GM21515 (cell line): ENCODE measurements at regions not wholly inside any gene's neighbourhood (a gene's known extent, or its start where the extent isn't known, plus 50 kb on each side); places are given as distances from the start of the nearest gene placed in this dataset.
"Not testable (repeated sequence)": the region's sequence is repeated elsewhere in the genome, so short reads cannot be mapped to it uniquely, and the experiment has no call there.

Source experiments
- ATAC-seq: cut with Tn5 transposase; IDR thresholded peaks from one replicate; pipeline ENCODE4 v1.9.1; 2021; ENCODE audit not compliant: unreplicated experiment

- ATAC-seq, result no peak
Measured at GRCh38 chr5:45893309-45893708, 197.1 kb upstream of the HCN1 start.

GRCh38 chr5:45890441-45891080 lies 194.4 kb upstream of the HCN1 start:
- not testable (repeated sequence) for ATAC-seq

GRCh38 chr5:45862763-45863162 lies 166.6 kb upstream of the HCN1 start:
- ATAC-seq, result no peak

GRCh38 chr5:45847877-45848276 lies 151.7 kb upstream of the HCN1 start:
- ATAC-seq, result no peak

GRCh38 chr5:45826055-45826454 lies 129.9 kb upstream of the HCN1 start:
- ATAC-seq, result no peak

GRCh38 chr5:45800331-45800730 lies 104.2 kb upstream of the HCN1 start:
- ATAC-seq, result no peak

- no peak for ATAC-seq
Measured at GRCh38 chr5:45799388-45799787, 103.2 kb upstream of the HCN1 start.

GRCh38 chr5:45796959-45797553 lies 100.9 kb upstream of the HCN1 start:
- no peak for ATAC-seq

- no peak for ATAC-seq
Measured at GRCh38 chr5:45795458-45795857, 99.3 kb upstream of the HCN1 start.

- ATAC-seq, result peak; percentile 85
Measured at GRCh38 chr5:45793638-45794532, 97.7 kb upstream of the HCN1 start.

GRCh38 chr5:45779874-45780671 lies 83.9 kb upstream of the HCN1 start:
- no peak for ATAC-seq

GRCh38 chr5:45774528-45774927 lies 78.3 kb upstream of the HCN1 start:
- no peak for ATAC-seq

- no peak for ATAC-seq
Measured at GRCh38 chr5:45772402-45772801, 76.2 kb upstream of the HCN1 start.

GRCh38 chr5:45765561-45765960 lies 69.4 kb upstream of the HCN1 start:
- no peak for ATAC-seq

- ATAC-seq, result no peak
Measured at GRCh38 chr5:45750574-45750973, 54.4 kb upstream of the HCN1 start.

- not testable (repeated sequence) for ATAC-seq
Measured at GRCh38 chr5:45748511-45748910, 52.3 kb upstream of the HCN1 start.
